CD4-positive, alpha-beta T cell treated with Interferon alpha-2 for 1 hour (primary cell): ENCODE measurements at regions not wholly inside any gene's neighbourhood (a gene's known extent, or its start where the extent isn't known, plus 50 kb on each side); places are given as distances from the start of the nearest gene placed in this dataset.
"Not testable (repeated sequence)": the region's sequence is repeated elsewhere in the genome, so short reads cannot be mapped to it uniquely, and the experiment has no call there.

Experiments used
- DNase-seq, 2 donors: peaks; one replicate each; pipeline ENCODE4 v3.0.0-alpha.2; 2020 to 2022

- no peak for DNase-seq
Measured at GRCh38 chr2:83956991-83957390, 502.1 kb downstream of the SUCLG1 start.

GRCh38 chr2:83953697-83954096 lies 505.4 kb downstream of the SUCLG1 start:
- no peak for DNase-seq

GRCh38 chr2:83951378-83951947 lies 507.6 kb downstream of the SUCLG1 start:
- no peak for DNase-seq

- no peak for DNase-seq
Measured at GRCh38 chr2:83949361-83949760, 509.7 kb downstream of the SUCLG1 start.

- DNase-seq = no peak
Measured at GRCh38 chr2:83944191-83944590, 514.9 kb downstream of the SUCLG1 start.

- DNase-seq = no peak
Measured at GRCh38 chr2:83943265-83943664, 515.8 kb downstream of the SUCLG1 start.

GRCh38 chr2:83941886-83942285 lies 517.2 kb downstream of the SUCLG1 start:
- DNase-seq = no peak

GRCh38 chr2:83933749-83934148 lies 525.3 kb downstream of the SUCLG1 start:
- no peak for DNase-seq

- DNase-seq = no peak
Measured at GRCh38 chr2:83923531-83923930, 535.5 kb downstream of the SUCLG1 start.

- no peak for DNase-seq
Measured at GRCh38 chr2:83916559-83916958, 542.5 kb downstream of the SUCLG1 start.

GRCh38 chr2:83915381-83915780 lies 543.7 kb downstream of the SUCLG1 start:
- no peak for DNase-seq

- DNase-seq = no peak
Measured at GRCh38 chr2:83908750-83909149, 550.3 kb downstream of the SUCLG1 start.

- DNase-seq = no peak
Measured at GRCh38 chr2:83901317-83901716, 557.8 kb downstream of the SUCLG1 start.

- no peak for DNase-seq
Measured at GRCh38 chr2:83900862-83901261, 558.2 kb downstream of the SUCLG1 start.

GRCh38 chr2:83899271-83899670 lies 559.8 kb downstream of the SUCLG1 start:
- no peak for DNase-seq

- no peak for DNase-seq
Measured at GRCh38 chr2:83894976-83895375, 564.1 kb downstream of the SUCLG1 start.

- DNase-seq = no peak
Measured at GRCh38 chr2:83887757-83888156, 571.3 kb downstream of the SUCLG1 start.

GRCh38 chr2:83879127-83879526 lies 580.0 kb downstream of the SUCLG1 start:
- no peak for DNase-seq

- not testable (repeated sequence) for DNase-seq
Measured at GRCh38 chr2:83877261-83877660, 581.8 kb downstream of the SUCLG1 start.

- DNase-seq = no peak
Measured at GRCh38 chr2:83874712-83875430, 584.2 kb downstream of the SUCLG1 start.

- no peak for DNase-seq
Measured at GRCh38 chr2:83874066-83874465, 585.0 kb downstream of the SUCLG1 start.

- no peak for DNase-seq
Measured at GRCh38 chr2:83873110-83873509, 586.0 kb downstream of the SUCLG1 start.

- no peak for DNase-seq
Measured at GRCh38 chr2:83866211-83866610, 592.9 kb downstream of the SUCLG1 start.

GRCh38 chr2:83862600-83862999 lies 596.5 kb downstream of the SUCLG1 start:
- DNase-seq = no peak

GRCh38 chr2:83860320-83860719 lies 598.8 kb downstream of the SUCLG1 start:
- no peak for DNase-seq
